AG09319 (cell line): ENCODE measurements at regions not wholly inside any gene's neighbourhood (a gene's known extent, or its start where the extent isn't known, plus 50 kb on each side); places are given as distances from the start of the nearest gene placed in this dataset.
A peak's percentile ranks its signal among the peaks of the same experiment; 100 is the strongest.

Experiments
- DNase-seq: peaks from one replicate; pipeline ENCODE4 v3.0.0-alpha.2; 2010; ENCODE audit warnings: low read depth; ENCODE audit errors: extremely low read depth
- TF ChIP-seq, protein P1 (sequence below): IDR thresholded peaks from 2 replicates; pipeline ENCODE4 v1.5.1; 2011; ENCODE audit warnings: low read depth, mild to moderate bottlenecking, inconsistent platforms, low read length, moderate library complexity

DNA sequence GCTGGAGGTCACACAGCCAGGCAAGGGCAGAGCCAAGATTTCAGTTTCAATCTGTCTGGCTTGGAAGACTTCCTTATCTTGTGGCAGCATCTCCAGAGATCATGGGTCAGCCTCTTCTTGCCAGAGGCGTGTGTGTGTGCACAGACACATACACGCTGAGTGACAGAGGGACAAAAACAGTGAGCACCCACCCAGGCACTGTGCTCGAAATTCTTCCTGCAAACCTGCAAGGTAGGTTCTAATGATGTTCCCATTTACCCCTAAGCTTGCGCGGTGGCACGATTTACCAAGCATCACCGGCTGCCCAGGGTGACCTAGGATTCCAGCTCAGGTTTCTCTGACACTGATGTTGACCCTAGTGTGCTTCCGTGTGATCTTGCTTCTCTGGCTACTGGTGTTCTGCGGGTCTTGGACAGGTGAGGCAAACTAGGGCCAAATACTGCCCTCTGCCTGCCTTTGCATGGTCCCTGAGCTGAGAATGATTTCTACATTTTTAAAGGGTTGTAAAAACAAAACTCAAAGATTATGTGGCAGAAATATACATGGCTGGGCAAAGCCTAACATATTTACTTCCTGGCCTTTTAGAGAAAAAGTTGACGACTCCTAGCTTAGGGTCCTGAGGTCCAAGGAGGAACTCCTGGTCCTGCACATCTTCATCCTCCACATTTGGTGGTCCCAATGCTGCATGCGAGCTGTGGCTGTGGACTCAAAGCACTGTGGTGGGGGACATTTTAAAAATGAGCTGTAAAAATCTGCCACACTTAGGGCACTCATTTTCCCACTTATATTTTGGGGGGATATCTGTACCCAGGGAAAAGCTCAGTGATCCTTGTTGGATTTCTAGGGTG, 268.5 kb downstream of the RPS24 start:
- DNase-seq = no peak
- TF ChIP-seq, protein P1, sequence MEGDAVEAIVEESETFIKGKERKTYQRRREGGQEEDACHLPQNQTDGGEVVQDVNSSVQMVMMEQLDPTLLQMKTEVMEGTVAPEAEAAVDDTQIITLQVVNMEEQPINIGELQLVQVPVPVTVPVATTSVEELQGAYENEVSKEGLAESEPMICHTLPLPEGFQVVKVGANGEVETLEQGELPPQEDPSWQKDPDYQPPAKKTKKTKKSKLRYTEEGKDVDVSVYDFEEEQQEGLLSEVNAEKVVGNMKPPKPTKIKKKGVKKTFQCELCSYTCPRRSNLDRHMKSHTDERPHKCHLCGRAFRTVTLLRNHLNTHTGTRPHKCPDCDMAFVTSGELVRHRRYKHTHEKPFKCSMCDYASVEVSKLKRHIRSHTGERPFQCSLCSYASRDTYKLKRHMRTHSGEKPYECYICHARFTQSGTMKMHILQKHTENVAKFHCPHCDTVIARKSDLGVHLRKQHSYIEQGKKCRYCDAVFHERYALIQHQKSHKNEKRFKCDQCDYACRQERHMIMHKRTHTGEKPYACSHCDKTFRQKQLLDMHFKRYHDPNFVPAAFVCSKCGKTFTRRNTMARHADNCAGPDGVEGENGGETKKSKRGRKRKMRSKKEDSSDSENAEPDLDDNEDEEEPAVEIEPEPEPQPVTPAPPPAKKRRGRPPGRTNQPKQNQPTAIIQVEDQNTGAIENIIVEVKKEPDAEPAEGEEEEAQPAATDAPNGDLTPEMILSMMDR = no peak; the same call in 1 of the 2 replicates

DNA sequence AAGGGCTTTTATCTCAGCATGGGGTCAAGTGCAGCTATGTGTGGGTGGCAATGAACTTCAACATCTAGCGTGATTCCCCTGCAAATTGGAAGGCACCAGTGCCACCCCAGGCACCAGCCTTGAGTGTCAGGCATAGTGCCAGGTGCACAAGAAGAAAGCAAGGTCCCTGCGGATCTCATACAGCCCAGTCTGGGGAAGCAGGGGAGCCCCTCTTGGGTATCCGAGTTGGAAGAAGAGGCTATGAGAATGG, 269.0 kb downstream of the RPS24 start:
- TF ChIP-seq, protein P1 = no peak

DNA sequence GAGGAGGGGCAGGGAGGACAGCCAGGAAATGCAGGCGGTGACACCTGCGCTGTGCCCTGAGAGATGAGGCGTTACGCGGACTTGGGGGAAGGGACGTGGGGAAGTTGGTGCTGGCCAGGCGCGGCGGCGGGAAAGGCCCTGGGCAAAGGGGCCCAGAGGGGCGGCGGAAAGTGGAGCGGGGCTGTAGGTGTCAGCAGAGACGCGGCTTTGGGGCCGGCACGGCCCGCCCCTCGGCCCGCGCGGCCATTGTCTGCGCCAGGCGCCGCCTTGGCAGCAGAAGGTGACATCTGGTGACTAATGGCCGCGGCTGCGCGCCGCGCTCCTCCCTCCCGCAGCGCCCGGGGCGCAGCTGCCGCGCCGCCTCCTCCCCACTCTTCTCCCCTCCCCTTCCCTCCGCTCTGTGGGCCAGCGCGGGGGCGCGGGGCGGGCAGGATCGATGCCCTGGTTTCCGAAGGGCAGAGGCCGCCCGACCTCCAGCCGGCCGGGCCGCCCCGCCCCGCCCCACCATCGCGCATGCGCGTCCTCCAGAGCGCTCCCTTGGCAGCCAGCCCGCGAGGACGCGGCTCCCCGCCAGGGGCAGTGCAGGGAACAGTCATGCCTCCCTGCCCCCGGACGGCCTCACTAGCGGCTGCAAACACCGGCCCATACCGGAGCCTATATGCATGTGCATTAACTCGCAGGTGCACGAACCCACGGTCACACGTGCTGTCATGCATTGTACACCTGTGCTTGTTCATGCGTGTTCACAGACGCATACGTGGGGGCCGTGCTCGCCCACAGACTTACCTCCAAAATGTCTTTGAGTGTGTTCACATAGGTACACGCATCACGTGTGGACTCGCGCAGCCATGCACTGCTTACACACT, 269.6 kb downstream of the RPS24 start:
- TF ChIP-seq, protein P1 = peak; percentile 60
- peak; percentile 84 for DNase-seq

More for the DNA sequence above, 269.0 kb downstream of the RPS24 start:
- no peak for DNase-seq

DNA sequence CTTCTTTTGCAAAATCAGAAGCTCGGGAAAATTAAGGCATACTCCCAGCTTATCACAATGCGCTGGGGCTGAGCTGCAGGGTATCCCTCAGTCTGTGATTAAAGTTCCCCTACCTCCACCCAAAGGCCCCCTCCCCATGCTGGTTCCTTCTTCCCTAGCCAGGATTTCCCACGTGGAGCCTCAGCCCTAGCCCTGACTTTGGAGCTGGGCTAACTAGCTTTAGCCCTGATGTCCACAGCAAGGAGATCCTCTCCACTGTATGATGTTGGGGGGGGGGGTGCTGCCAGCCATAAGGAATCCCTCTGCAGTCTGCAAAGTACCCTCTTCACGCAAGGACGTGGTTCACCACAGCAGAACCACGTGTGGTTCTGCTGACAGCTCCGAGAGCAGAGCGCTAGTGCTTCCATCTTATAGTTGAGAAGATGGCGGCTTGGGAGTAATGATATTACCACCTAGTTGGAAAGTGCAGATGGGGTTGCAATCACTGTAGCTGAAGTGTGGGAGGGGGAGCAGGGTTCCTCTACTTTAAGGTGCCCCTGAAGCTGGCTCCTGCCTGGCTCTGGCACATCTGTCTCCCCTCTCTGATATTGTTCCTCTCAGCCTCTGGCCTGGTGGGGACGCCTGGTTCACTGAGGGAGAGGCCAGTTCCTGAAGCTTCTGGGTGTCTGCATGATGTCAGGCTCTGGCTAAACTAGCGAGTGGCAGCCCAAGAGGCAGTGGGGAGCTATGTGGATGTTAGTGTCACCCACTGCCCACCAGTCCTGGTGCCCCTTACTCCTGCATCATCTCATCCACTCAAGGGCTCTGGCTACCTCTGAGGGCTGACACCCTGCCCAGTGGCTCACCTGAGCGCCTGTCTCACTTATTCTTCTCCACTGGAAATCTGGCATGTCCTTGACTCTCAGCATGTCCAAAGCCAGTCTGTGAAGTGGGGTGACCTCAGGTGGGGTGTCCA, 270.7 kb downstream of the RPS24 start:
- DNase-seq = no peak
- TF ChIP-seq, protein P1 = no peak

DNA sequence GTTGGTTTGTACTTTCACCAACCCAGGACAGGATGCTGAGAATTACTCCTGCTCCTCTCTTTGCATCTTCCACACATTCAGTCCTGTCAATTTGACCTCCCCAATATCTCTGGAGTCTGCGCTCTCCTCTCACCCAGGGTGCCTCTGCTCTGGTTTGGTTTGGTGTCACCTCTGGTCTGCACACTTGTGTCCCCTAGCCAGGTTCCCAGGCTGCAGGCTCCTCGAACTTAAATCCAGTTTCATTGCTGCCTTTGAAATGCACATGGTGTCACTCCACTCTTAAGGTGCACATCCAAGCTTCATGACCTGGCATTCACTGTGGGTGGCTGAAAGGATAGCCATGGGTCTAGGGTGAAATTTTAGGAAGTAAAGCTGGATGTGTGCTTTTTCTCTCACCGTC, 271.6 kb downstream of the RPS24 start:
- no peak for DNase-seq
- TF ChIP-seq, protein P1 = no peak

DNA sequence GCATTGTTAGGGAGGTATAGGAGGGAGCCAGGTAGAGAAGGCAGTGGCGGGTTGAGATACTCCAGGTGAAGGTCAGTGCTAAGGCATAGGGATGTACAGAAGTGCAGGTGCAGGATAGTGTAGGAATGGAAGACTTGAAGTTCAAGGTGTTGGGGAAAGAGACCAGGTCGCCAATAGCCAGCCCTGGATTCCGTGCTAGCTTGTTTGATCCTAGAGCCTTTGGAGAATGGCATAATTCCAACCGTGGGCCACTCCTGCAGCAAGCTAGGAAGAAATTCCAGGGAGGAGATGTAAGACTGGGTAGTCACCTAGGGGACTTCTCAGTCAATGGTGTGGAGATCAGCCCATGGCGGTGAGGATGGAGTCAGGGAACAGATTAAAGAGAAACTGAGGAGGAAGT, 272.7 kb downstream of the RPS24 start:
- no peak for DNase-seq
- TF ChIP-seq, protein P1 = no peak
